ENCODE measurements at regions not wholly inside any gene's neighbourhood (a gene's known extent, or its start where the extent isn't known, plus 50 kb on each side); places are given as distances from the start of the nearest gene placed in this dataset.

DNA sequence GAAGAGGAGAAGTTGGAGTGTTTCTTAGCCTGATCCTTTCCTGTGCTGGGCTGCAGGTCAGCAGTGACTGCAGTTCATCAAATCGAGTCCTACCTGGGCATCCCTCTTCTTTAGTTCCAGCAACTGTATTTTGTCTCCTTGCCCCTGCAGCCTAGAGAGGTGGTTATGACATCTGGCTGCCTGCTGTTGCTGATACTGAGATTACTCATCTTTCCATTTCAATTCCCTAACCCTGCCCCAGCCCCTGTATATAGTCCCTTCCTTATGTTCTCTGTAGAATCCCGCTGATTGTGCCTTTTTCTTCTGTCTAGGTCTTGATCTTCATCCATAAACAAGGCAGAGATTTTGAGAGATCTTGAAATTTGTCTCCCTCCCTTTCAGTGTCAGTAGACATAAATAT, 393.3 kb downstream of the EDEM1 start:
- FAIRE-seq, result no peak
- ATAC-seq, result no peak
- intact Hi-C loops (cut with micrococcal nuclease; ENCODE audit: unreplicated experiment), result no loop called here

More for the DNA sequence above, 393.3 kb downstream of the EDEM1 start:
- no peak for DNase-seq (ENCODE audit: low spot score)
- Histone ChIP-seq H3K27me3 (ENCODE audit: control insufficient read depth in 1 of 2, insufficient read depth in 2 of 2, low read length in 2 of 2) (no peaks in the 10 kb centered on the region), H2AFZ (ENCODE audit: low read length) (no peak overlapping the region), H3K9ac (ENCODE audit: insufficient read depth, low read depth, low read length) (no peak overlapping the region), H3K9me3 (ENCODE audit: low read length) (no peaks in the 10 kb centered on the region), H3K4me2 (ENCODE audit: low read depth, low read length) (no peak overlapping the region), H3K4me3 (replicated peaks in 1 of 3; ENCODE audit: insufficient read depth in 1 of 3, low read depth in 2 of 3, low read length in 3 of 3) (no peak overlapping the region), H3K36me3 (replicated peaks in 1 of 2; ENCODE audit: control insufficient read depth in 1 of 2, insufficient read depth in 2 of 2, low read length in 2 of 2) (no peaks in the 10 kb centered on the region), H3K4me1 (ENCODE audit: insufficient read depth, low read length) (no peaks in the 10 kb centered on the region), H4K20me1 (ENCODE audit: insufficient read depth, low read length) (no peaks in the 10 kb centered on the region), H3K79me2 (ENCODE audit: insufficient read depth, low read length) (no peaks in the 10 kb centered on the region), H3K27ac (ENCODE audit: extremely low read length, insufficient read depth, low read length) (no peak overlapping the region)
- TF ChIP-seq SOX13 (IDR thresholded peaks at IDR 0.05) (no peak), SOX13 (CRISPR knock-in tag; conservative IDR thresholded peaks at IDR 0.05 in 1 of 2, IDR thresholded peaks at IDR 0.05 in 1 of 2) (no peak), JUN (CRISPR knock-in tag; IDR thresholded peaks at IDR 0.05) (no peak), ZNF367 (CRISPR knock-in tag; IDR thresholded peaks at IDR 0.05; ENCODE audit: borderline replicate concordance) (no peak), POLR2AphosphoS5 (IDR thresholded peaks at IDR 0.05; ENCODE audit: low read depth, low read length) (no peak), TBP (CRISPR knock-in tag; IDR thresholded peaks at IDR 0.05) (no peak)
- TF ChIP-seq, protein P1, sequence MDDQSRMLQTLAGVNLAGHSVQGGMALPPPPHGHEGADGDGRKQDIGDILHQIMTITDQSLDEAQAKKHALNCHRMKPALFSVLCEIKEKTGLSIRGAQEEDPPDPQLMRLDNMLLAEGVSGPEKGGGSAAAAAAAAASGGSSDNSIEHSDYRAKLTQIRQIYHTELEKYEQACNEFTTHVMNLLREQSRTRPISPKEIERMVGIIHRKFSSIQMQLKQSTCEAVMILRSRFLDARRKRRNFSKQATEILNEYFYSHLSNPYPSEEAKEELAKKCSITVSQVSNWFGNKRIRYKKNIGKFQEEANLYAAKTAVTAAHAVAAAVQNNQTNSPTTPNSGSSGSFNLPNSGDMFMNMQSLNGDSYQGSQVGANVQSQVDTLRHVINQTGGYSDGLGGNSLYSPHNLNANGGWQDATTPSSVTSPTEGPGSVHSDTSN (CRISPR knock-in tag; IDR thresholded peaks at IDR 0.05; ENCODE audit: borderline replicate concordance), result no peak
- TF ChIP-seq, protein P2, sequence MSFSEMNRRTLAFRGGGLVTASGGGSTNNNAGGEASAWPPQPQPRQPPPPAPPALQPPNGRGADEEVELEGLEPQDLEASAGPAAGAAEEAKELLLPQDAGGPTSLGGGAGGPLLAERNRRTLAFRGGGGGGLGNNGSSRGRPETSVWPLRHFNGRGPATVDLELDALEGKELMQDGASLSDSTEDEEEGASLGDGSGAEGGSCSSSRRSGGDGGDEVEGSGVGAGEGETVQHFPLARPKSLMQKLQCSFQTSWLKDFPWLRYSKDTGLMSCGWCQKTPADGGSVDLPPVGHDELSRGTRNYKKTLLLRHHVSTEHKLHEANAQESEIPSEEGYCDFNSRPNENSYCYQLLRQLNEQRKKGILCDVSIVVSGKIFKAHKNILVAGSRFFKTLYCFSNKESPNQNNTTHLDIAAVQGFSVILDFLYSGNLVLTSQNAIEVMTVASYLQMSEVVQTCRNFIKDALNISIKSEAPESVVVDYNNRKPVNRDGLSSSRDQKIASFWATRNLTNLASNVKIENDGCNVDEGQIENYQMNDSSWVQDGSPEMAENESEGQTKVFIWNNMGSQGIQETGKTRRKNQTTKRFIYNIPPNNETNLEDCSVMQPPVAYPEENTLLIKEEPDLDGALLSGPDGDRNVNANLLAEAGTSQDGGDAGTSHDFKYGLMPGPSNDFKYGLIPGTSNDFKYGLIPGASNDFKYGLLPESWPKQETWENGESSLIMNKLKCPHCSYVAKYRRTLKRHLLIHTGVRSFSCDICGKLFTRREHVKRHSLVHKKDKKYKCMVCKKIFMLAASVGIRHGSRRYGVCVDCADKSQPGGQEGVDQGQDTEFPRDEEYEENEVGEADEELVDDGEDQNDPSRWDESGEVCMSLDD (CRISPR knock-in tag; IDR thresholded peaks at IDR 0.05; ENCODE audit: borderline replicate concordance), result no peak
- TF ChIP-seq, protein P3, sequence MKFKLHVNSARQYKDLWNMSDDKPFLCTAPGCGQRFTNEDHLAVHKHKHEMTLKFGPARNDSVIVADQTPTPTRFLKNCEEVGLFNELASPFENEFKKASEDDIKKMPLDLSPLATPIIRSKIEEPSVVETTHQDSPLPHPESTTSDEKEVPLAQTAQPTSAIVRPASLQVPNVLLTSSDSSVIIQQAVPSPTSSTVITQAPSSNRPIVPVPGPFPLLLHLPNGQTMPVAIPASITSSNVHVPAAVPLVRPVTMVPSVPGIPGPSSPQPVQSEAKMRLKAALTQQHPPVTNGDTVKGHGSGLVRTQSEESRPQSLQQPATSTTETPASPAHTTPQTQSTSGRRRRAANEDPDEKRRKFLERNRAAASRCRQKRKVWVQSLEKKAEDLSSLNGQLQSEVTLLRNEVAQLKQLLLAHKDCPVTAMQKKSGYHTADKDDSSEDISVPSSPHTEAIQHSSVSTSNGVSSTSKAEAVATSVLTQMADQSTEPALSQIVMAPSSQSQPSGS (CRISPR knock-in tag; IDR thresholded peaks at IDR 0.05), result no peak
- CTCF ChIA-PET (ENCODE audit: low intra/inter-chr PET ratio, low total read pairs), result no interaction called here
- BruUV-seq (replicated peaks), result no TSS peak
- 0% methylated on average over 2 of the region's 2 CpGs for WGBS (ENCODE audit: low lambda C conversion rate)
- POLR2A ChIA-PET, result no interaction called here
- in situ Hi-C loops (cut with HindIII; ENCODE audit: extremely low pct_ligation_motif_present, low pct_unique_long_range_greater_than_20kb), result no loop called here
